ENCODE measurements at regions not wholly inside any gene's neighbourhood (a gene's known extent, or its start where the extent isn't known, plus 50 kb on each side); places are given as distances from the start of the nearest gene placed in this dataset.

DNA sequence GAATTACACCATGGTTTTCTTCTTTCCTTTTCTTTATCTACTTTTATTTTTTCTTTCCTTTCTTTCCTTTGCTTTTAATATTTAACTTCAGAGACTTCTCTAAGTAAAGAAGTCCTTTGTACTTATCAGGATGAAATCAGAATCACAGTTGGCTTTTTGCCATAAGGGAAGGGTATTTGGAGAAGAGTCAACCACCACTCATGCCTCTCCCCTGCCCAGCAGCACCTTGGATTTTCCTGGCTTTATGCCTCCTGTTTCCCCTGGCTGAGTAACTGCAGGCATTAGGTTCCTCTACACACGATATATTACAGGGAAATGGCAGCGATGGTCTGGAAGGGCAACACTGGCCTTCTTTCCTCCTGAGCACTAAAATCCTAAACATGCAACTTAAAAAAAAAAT, 266.4 kb upstream of the CAND1 start (continued):
- TF ChIP-seq ZNF331 (CRISPR knock-in tag; IDR thresholded peaks at IDR 0.05; ENCODE audit: low read depth) (no peak), CREB1 (CRISPR knock-in tag; IDR thresholded peaks at IDR 0.05; ENCODE audit: low read depth) (no peak), EZH2phosphoT487 (IDR thresholded peaks at IDR 0.05; ENCODE audit: unreplicated experiment) (no peak), STAT1 (IDR thresholded peaks at IDR 0.05; ENCODE audit: unreplicated experiment) (no peak)

DNA sequence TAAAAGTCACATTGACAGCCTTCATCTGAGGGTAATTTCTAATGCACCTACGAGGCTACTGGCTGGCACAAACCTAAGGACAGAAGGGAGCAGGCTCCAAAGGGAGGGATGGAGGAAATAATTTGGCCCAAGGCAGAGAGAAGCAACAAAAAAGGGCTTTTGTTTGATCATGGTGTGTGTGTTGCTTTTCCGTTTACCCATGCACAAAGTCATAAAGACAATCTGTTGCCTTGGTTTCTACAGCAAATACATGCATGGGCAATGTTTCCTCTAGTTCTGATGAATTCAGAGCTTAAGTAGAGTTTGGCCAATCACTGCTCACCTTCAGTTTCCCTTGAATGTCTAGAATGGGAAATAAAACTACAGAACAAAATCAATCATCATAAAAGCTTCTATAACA, 262.5 kb upstream of the CAND1 start:
- H3F3A ChIP-seq (replicated peaks; ENCODE audit: low read depth), result no peaks in the 10 kb centered on the region
- ATAC-seq, result no peak
- Mint-ChIP-seq H3K36me3 (ENCODE audit: low read depth) (no peaks in the 10 kb centered on the region), H3K27ac (no peak overlapping the region), H3K4me3 (no peak overlapping the region), H3K4me1 (no peaks in the 10 kb centered on the region), H3K27me3 (ENCODE audit: insufficient read depth, low read depth, poor library complexity) (no peaks in the 10 kb centered on the region), H3K9me3 (no peaks in the 10 kb centered on the region)
- H3K27ac ChIP-seq (ENCODE audit: low read depth), result no peak overlapping the region
- no peaks in the 10 kb centered on the region for H3K27me3 ChIP-seq (ENCODE audit: insufficient read depth)
- no peak overlapping the region for H2AFZ ChIP-seq
- no peaks in the 10 kb centered on the region for H3K36me3 ChIP-seq (ENCODE audit: insufficient read depth)
- H3K4me3 ChIP-seq, result no peak overlapping the region
- no peak overlapping the region for H3K4me2 ChIP-seq
- peaks cover 5% of the 10 kb centered on the region; the same call in 1 of the 2 replicates for H3K79me2 ChIP-seq (replicated peaks; ENCODE audit: insufficient read depth)
- H4K20me1 ChIP-seq (replicated peaks; ENCODE audit: insufficient read depth), result no peaks in the 10 kb centered on the region
- H3K4me1 ChIP-seq (ENCODE audit: insufficient read depth), result no peaks in the 10 kb centered on the region
- TF ChIP-seq, protein P1, sequence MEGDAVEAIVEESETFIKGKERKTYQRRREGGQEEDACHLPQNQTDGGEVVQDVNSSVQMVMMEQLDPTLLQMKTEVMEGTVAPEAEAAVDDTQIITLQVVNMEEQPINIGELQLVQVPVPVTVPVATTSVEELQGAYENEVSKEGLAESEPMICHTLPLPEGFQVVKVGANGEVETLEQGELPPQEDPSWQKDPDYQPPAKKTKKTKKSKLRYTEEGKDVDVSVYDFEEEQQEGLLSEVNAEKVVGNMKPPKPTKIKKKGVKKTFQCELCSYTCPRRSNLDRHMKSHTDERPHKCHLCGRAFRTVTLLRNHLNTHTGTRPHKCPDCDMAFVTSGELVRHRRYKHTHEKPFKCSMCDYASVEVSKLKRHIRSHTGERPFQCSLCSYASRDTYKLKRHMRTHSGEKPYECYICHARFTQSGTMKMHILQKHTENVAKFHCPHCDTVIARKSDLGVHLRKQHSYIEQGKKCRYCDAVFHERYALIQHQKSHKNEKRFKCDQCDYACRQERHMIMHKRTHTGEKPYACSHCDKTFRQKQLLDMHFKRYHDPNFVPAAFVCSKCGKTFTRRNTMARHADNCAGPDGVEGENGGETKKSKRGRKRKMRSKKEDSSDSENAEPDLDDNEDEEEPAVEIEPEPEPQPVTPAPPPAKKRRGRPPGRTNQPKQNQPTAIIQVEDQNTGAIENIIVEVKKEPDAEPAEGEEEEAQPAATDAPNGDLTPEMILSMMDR (conservative IDR thresholded peaks at IDR 0.05; ENCODE audit: low read depth in 2 of 2), result no peak
- TF ChIP-seq JUNB (IDR thresholded peaks at IDR 0.05; ENCODE audit: unreplicated experiment) (no peak), EZH2phosphoT487 (IDR thresholded peaks at IDR 0.05; ENCODE audit: unreplicated experiment) (no peak), ZNF331 (CRISPR knock-in tag; IDR thresholded peaks at IDR 0.05; ENCODE audit: low read depth) (no peak), POLR2AphosphoS5 (IDR thresholded peaks at IDR 0.05; ENCODE audit: low read depth) (no peak), ZNF114 (CRISPR knock-in tag; IDR thresholded peaks at IDR 0.05) (no peak), NANOG (IDR thresholded peaks at IDR 0.05; ENCODE audit: borderline replicate concordance) (no peak), STAT1 (IDR thresholded peaks at IDR 0.05; ENCODE audit: unreplicated experiment) (no peak), CREB1 (CRISPR knock-in tag; IDR thresholded peaks at IDR 0.05; ENCODE audit: low read depth) (no peak), EZH2 (IDR thresholded peaks at IDR 0.05; ENCODE audit: low read depth, unreplicated experiment) (no peak)
- TF ChIP-seq, protein P2, sequence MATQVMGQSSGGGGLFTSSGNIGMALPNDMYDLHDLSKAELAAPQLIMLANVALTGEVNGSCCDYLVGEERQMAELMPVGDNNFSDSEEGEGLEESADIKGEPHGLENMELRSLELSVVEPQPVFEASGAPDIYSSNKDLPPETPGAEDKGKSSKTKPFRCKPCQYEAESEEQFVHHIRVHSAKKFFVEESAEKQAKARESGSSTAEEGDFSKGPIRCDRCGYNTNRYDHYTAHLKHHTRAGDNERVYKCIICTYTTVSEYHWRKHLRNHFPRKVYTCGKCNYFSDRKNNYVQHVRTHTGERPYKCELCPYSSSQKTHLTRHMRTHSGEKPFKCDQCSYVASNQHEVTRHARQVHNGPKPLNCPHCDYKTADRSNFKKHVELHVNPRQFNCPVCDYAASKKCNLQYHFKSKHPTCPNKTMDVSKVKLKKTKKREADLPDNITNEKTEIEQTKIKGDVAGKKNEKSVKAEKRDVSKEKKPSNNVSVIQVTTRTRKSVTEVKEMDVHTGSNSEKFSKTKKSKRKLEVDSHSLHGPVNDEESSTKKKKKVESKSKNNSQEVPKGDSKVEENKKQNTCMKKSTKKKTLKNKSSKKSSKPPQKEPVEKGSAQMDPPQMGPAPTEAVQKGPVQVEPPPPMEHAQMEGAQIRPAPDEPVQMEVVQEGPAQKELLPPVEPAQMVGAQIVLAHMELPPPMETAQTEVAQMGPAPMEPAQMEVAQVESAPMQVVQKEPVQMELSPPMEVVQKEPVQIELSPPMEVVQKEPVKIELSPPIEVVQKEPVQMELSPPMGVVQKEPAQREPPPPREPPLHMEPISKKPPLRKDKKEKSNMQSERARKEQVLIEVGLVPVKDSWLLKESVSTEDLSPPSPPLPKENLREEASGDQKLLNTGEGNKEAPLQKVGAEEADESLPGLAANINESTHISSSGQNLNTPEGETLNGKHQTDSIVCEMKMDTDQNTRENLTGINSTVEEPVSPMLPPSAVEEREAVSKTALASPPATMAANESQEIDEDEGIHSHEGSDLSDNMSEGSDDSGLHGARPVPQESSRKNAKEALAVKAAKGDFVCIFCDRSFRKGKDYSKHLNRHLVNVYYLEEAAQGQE (IDR thresholded peaks at IDR 0.05; ENCODE audit: unreplicated experiment), result no peak
- TF ChIP-seq, protein P3, sequence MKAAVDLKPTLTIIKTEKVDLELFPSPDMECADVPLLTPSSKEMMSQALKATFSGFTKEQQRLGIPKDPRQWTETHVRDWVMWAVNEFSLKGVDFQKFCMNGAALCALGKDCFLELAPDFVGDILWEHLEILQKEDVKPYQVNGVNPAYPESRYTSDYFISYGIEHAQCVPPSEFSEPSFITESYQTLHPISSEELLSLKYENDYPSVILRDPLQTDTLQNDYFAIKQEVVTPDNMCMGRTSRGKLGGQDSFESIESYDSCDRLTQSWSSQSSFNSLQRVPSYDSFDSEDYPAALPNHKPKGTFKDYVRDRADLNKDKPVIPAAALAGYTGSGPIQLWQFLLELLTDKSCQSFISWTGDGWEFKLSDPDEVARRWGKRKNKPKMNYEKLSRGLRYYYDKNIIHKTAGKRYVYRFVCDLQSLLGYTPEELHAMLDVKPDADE (IDR thresholded peaks at IDR 0.05), result no peak
- TF ChIP-seq, protein P4, sequence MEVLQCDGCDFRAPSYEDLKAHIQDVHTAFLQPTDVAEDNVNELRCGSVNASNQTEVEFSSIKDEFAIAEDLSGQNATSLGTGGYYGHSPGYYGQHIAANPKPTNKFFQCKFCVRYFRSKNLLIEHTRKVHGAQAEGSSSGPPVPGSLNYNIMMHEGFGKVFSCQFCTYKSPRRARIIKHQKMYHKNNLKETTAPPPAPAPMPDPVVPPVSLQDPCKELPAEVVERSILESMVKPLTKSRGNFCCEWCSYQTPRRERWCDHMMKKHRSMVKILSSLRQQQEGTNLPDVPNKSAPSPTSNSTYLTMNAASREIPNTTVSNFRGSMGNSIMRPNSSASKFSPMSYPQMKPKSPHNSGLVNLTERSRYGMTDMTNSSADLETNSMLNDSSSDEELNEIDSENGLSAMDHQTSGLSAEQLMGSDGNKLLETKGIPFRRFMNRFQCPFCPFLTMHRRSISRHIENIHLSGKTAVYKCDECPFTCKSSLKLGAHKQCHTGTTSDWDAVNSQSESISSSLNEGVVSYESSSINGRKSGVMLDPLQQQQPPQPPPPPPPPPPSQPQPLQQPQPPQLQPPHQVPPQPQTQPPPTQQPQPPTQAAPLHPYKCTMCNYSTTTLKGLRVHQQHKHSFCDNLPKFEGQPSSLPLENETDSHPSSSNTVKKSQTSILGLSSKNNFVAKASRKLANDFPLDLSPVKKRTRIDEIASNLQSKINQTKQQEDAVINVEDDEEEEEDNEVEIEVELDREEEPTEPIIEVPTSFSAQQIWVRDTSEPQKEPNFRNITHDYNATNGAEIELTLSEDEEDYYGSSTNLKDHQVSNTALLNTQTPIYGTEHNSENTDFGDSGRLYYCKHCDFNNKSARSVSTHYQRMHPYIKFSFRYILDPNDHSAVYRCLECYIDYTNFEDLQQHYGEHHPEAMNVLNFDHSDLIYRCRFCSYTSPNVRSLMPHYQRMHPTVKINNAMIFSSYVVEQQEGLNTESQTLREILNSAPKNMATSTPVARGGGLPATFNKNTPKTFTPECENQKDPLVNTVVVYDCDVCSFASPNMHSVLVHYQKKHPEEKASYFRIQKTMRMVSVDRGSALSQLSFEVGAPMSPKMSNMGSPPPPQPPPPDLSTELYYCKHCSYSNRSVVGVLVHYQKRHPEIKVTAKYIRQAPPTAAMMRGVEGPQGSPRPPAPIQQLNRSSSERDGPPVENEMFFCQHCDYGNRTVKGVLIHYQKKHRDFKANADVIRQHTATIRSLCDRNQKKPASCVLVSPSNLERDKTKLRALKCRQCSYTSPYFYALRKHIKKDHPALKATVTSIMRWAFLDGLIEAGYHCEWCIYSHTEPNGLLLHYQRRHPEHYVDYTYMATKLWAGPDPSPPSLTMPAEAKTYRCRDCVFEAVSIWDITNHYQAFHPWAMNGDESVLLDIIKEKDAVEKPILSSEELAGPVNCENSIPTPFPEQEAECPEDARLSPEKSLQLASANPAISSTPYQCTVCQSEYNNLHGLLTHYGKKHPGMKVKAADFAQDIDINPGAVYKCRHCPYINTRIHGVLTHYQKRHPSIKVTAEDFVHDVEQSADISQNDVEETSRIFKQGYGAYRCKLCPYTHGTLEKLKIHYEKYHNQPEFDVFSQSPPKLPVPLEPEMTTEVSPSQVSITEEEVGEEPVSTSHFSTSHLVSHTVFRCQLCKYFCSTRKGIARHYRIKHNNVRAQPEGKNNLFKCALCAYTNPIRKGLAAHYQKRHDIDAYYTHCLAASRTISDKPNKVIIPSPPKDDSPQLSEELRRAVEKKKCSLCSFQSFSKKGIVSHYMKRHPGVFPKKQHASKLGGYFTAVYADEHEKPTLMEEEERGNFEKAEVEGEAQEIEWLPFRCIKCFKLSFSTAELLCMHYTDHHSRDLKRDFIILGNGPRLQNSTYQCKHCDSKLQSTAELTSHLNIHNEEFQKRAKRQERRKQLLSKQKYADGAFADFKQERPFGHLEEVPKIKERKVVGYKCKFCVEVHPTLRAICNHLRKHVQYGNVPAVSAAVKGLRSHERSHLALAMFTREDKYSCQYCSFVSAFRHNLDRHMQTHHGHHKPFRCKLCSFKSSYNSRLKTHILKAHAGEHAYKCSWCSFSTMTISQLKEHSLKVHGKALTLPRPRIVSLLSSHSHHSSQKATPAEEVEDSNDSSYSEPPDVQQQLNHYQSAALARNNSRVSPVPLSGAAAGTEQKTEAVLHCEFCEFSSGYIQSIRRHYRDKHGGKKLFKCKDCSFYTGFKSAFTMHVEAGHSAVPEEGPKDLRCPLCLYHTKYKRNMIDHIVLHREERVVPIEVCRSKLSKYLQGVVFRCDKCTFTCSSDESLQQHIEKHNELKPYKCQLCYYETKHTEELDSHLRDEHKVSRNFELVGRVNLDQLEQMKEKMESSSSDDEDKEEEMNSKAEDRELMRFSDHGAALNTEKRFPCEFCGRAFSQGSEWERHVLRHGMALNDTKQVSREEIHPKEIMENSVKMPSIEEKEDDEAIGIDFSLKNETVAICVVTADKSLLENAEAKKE (CRISPR knock-in tag; IDR thresholded peaks at IDR 0.05), result no peak
- no peak for DNase-seq (ENCODE audit: low spot score)
- no peaks in the 10 kb centered on the region for H3K9me2 ChIP-seq (ENCODE audit: insufficient read depth)
